ENCODE measurements at regions not wholly inside any gene's neighbourhood (a gene's known extent, or its start where the extent isn't known, plus 50 kb on each side); places are given as distances from the start of the nearest gene placed in this dataset.
"Not testable (repeated sequence)": the region's sequence is repeated elsewhere in the genome, so short reads cannot be mapped to it uniquely, and the experiment has no call there.

DNA sequence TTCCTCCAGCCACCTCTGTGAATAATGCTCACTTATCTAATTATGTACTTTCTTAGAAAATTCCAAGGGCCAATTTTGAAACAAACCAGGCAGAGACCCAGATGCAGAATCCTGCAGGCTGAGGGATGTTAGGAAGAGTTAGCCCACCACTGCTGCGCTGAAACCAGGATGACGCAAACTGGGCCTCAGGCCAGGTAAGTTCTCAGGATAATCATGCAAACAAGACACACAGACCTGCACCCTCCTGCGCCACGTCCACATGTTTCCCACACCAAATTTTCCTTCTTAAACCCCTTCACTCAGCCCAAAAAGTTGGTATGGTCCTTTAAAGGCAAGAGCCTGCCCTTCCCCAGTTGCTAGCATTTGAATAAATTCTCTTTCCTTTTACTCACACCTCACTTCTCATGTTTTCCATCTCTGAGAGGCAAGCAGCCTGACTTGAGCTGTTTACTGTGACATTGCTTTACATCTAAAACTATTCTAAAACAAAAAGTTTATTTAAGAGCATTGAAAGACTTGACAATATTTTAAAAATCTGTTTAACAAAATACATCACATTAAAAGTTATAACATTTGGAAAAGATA, 887.1 kb downstream of the LRRIQ3 start:
- TF ChIP-seq POLR2A (IDR thresholded peaks at IDR 0.05), result no peak
- TF ChIP-seq, protein P1, sequence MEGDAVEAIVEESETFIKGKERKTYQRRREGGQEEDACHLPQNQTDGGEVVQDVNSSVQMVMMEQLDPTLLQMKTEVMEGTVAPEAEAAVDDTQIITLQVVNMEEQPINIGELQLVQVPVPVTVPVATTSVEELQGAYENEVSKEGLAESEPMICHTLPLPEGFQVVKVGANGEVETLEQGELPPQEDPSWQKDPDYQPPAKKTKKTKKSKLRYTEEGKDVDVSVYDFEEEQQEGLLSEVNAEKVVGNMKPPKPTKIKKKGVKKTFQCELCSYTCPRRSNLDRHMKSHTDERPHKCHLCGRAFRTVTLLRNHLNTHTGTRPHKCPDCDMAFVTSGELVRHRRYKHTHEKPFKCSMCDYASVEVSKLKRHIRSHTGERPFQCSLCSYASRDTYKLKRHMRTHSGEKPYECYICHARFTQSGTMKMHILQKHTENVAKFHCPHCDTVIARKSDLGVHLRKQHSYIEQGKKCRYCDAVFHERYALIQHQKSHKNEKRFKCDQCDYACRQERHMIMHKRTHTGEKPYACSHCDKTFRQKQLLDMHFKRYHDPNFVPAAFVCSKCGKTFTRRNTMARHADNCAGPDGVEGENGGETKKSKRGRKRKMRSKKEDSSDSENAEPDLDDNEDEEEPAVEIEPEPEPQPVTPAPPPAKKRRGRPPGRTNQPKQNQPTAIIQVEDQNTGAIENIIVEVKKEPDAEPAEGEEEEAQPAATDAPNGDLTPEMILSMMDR (IDR thresholded peaks at IDR 0.05), result no peak
- DNase-seq, result no peak
- H3K27me3 ChIP-seq, result no peaks in the 10 kb centered on the region
- no peaks in the 10 kb centered on the region for H3K9me3 ChIP-seq
- intact Hi-C loops (cut with DNase I; ENCODE audit: low total_unique reads), result no loop called here
- H3K4me3 ChIP-seq, result no peak overlapping the region
- H3K27ac ChIP-seq, result no peak overlapping the region
- H3K36me3 ChIP-seq, result no peaks in the 10 kb centered on the region
- no peaks in the 10 kb centered on the region for H3K4me1 ChIP-seq

DNA sequence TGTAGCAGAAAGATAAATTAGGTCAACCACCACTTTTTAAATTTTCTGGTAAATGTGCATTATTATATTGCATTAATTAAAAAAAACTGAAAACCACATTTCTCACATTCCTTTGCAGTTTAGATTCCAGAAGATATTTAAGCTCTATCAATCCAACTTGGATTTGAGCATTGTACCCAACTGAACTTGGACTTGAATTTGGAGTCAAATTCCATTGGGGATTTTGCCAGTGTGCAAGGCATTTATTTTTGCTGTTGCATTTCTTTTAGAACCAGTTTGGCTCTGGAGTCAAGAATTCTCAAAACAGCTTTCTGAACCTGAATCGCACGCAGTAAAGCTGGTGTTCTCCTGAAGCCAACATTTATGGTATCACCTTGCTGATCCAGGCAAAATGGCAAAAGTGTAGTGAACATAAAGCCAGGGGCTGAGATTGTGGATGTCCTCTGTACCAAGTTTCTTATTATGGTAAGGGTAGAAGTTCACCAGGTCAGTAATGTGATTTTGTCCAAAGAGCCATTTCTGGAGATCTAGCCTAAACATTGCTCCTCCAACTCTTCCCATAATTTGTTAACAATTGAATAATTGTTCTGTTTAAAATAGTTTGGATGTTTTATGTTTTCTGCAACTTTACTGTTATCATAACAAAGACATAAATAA, 890.9 kb downstream of the LRRIQ3 start:
- Histone ChIP-seq H3K27ac (no peak overlapping the region), H3K27me3 (peaks cover 0 to 3% of the 10 kb centered on the region in 2 donors), H3K4me1 (no peaks in the 10 kb centered on the region), H3K36me3 (no peaks in the 10 kb centered on the region), H3K9me3 (no peaks in the 10 kb centered on the region), H3K4me3 (no peak overlapping the region)
- intact Hi-C loops (cut with DNase I; ENCODE audit: low total_unique reads), result no loop called here
- no peak for TF ChIP-seq POLR2A (IDR thresholded peaks at IDR 0.05)
- TF ChIP-seq, protein P1 (IDR thresholded peaks at IDR 0.05), result no peak
- no peak for DNase-seq

DNA sequence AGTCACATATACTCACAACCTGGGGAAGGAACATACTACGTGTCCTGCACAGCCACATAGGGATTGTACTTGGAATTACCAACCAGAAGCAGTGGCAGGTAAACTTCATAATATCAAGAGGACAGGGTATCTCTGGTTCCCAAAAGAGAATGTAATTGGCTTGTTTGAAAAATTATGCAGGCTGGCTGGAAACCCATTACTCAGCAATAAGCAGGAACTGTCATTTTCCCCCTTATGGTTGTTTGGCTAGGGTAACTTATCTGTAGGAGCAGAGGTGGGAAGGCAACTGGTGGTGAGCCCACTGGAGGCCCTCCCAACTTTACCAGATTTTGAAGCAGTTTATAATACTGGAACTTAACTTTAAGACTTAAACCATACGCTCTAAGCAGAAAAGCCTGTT, 924.1 kb downstream of the LRRIQ3 start:
- intact Hi-C loops (cut with DNase I; ENCODE audit: low total_unique reads), result no loop called here
- Histone ChIP-seq H3K27ac (no peak overlapping the region), H3K27me3 (no peaks in the 10 kb centered on the region), H3K4me1 (no peaks in the 10 kb centered on the region), H3K36me3 (no peaks in the 10 kb centered on the region), H3K4me3 (no peak overlapping the region), H3K9me3 (no peaks in the 10 kb centered on the region)
- no peak for DNase-seq
- TF ChIP-seq POLR2A (IDR thresholded peaks at IDR 0.05), result no peak
- TF ChIP-seq, protein P1 (IDR thresholded peaks at IDR 0.05), result no peak

DNA sequence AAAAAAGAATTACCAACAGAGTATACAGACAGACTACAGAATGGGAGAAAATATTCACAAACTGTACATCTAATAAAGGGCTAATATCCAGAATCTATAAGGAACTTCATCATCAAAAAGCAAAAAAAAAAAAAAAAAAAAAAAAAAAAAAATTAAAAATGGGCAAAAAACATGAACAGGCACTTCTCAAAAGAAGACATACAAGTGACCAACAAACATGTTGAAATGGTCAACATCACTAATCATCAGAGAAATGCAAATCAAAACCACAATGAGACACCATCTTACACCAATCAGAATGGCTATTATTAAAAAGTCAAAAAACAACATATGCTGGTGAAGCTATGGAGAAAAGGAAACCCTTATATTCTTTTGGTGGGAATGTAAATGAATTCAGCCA, 952.8 kb downstream of the LRRIQ3 start:
- H3K4me1 ChIP-seq; H3K27me3 ChIP-seq; H3K27ac ChIP-seq; intact Hi-C loops (cut with DNase I; ENCODE audit: low total_unique reads); H3K4me3 ChIP-seq; H3K36me3 ChIP-seq; H3K9me3 ChIP-seq; DNase-seq: not testable (repeated sequence)

DNA sequence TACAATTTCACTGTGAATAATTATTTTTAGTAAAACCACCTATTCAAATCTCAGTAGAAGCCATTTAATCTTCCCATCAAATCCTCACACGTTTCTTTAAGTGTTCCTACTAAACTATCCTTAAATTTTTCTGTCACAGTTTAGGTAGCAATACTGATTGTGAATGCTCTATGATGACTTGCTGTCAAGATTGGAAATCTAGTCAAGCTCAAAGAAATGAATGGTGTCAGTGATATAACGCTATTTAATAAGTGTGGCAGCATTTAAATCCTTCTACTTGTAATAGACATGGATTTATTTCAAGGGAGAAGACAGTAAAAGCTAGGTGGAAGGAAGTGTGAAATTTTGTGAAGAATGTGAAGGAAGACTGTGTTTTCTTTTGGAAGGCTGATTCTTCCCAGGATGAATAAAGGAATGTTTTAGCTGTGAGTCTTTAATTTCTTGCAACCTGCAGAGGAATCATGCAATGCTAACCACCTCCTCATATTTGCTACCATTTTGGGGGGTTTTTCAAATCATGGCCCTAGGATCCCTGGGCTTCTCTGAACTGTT, 936.7 kb upstream of the NEGR1 start:
- no peak for DNase-seq
- Histone ChIP-seq H3K27me3 (no peaks in the 10 kb centered on the region), H3K9me3 (no peaks in the 10 kb centered on the region), H3K27ac (no peak overlapping the region), H3K4me1 (no peaks in the 10 kb centered on the region), H3K4me3 (no peak overlapping the region), H3K36me3 (no peaks in the 10 kb centered on the region)
- intact Hi-C loops (cut with DNase I; ENCODE audit: low total_unique reads), result no loop called here
- TF ChIP-seq, protein P1 (IDR thresholded peaks at IDR 0.05), result no peak
- no peak for TF ChIP-seq POLR2A (IDR thresholded peaks at IDR 0.05)

All from uterus (tissue), 3 donors.